Keratinocyte (primary cell): ENCODE measurements at regions not wholly inside any gene's neighbourhood (a gene's known extent, or its start where the extent isn't known, plus 50 kb on each side); places are given as distances from the start of the nearest gene placed in this dataset.

Experiments
- EZH2 ChIP-seq: IDR thresholded peaks from one replicate; pipeline ENCODE4 v1.6.1; 2012; ENCODE audit warnings: inconsistent platforms, mild to moderate bottlenecking, low read length, moderate library complexity
- TF ChIP-seq, protein P1 (sequence below), 3 experiments: IDR thresholded peaks in 1 of 3; conservative IDR thresholded peaks in 1 of 3; optimal IDR thresholded peaks in 1 of 3; 2 replicates in 2 of 3; 3 replicates in 1 of 3; pipeline versions ENCODE3 to v1.5.1; 2011; ENCODE audit warnings: low read length in 3 of 3, mild to moderate bottlenecking in 3 of 3, moderate library complexity in 2 of 3, control low read depth in 1 of 3, inconsistent platforms in 1 of 3; ENCODE audit not compliant: insufficient read depth in 2 of 3; ENCODE audit errors: extremely low read depth in 1 of 3

DNA sequence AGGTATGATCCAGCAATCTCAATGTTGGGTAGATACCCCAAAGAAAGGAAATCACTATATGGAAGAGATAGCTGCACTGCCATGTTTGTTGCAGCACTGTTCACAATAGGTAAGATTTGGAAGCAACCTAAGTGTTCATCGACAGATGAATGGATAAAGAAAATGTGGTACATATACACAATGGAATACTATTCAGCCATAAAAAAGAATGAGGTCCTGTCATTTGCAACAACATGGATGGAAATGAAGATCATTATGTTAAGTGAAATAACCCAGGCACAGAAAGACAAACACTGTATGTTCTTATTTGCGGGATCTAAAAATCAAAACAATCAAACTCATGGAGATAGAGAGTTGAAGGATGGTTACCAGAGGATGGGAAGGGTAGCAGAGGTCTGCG is 372.4 kb upstream of the SPRED2 start:
- TF ChIP-seq, protein P1, sequence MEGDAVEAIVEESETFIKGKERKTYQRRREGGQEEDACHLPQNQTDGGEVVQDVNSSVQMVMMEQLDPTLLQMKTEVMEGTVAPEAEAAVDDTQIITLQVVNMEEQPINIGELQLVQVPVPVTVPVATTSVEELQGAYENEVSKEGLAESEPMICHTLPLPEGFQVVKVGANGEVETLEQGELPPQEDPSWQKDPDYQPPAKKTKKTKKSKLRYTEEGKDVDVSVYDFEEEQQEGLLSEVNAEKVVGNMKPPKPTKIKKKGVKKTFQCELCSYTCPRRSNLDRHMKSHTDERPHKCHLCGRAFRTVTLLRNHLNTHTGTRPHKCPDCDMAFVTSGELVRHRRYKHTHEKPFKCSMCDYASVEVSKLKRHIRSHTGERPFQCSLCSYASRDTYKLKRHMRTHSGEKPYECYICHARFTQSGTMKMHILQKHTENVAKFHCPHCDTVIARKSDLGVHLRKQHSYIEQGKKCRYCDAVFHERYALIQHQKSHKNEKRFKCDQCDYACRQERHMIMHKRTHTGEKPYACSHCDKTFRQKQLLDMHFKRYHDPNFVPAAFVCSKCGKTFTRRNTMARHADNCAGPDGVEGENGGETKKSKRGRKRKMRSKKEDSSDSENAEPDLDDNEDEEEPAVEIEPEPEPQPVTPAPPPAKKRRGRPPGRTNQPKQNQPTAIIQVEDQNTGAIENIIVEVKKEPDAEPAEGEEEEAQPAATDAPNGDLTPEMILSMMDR (optimal IDR thresholded peaks at IDR 0.05 in 1 of 3, IDR thresholded peaks at IDR 0.05 in 1 of 3, conservative IDR thresholded peaks at IDR 0.05 in 1 of 3; ENCODE audit: extremely low read depth in 1 of 3, insufficient read depth in 2 of 3, low read length in 3 of 3): no peak
- no peak for TF ChIP-seq EZH2
